MCF 10A (cell line): ENCODE measurements at regions not wholly inside any gene's neighbourhood (a gene's known extent, or its start where the extent isn't known, plus 50 kb on each side); places are given as distances from the start of the nearest gene placed in this dataset.
"Not testable (repeated sequence)": the region's sequence is repeated elsewhere in the genome, so short reads cannot be mapped to it uniquely, and the experiment has no call there.

ENCODE experiments used
- BruUV-seq: library from RNA; stranded (reverse); fragments of 400-500 nt; replicated peaks from 2 replicates; lab custom pipeline; 2021; lab: Mats Ljungman, UMichigan
- CTCF ChIA-PET: fragments of 300-600 bp; sonication (Branson Sonifier 250); formaldehyde crosslinking; extraction: SDS; loops from one replicate; lab custom pipeline; 2021; ENCODE audit warnings: antibody characterized with exemption, inconsistent platforms; lab: Yijun Ruan, JAX
- POLR2A ChIA-PET: fragments of 300-600, 350-650 bp; sonication (Branson Sonifier 250); formaldehyde crosslinking; extraction: SDS; loops from one replicate; lab custom pipeline; 2020; ENCODE audit warnings: antibody characterized with exemption, inconsistent platforms; lab: Yijun Ruan, JAX
- DNase-seq: peaks from one replicate; pipeline ENCODE4 v3.0.0-alpha.2; 2018; ENCODE audit not compliant: unreplicated experiment
- H3K27ac Mint-ChIP-seq: one replicate; pipeline ENCODE4 v1.8.0; 2022; ENCODE audit warnings: mild to moderate bottlenecking, low read depth, mixed read lengths; ENCODE audit not compliant: unreplicated experiment
- H3K27me3 Mint-ChIP-seq: one replicate; pipeline ENCODE4 v1.8.0; 2022; ENCODE audit warnings: mixed read lengths; ENCODE audit not compliant: insufficient read depth, unreplicated experiment
- H3K36me3 Mint-ChIP-seq: one replicate; pipeline ENCODE4 v1.8.0; 2022; ENCODE audit warnings: mild to moderate bottlenecking, moderate library complexity, mixed read lengths; ENCODE audit not compliant: insufficient read depth, unreplicated experiment
- H3K4me1 Mint-ChIP-seq: one replicate; pipeline ENCODE4 v1.8.0; 2022; ENCODE audit warnings: mixed read lengths; ENCODE audit not compliant: insufficient read depth, unreplicated experiment
- H3K4me3 Mint-ChIP-seq: one replicate; pipeline ENCODE4 v1.8.0; 2022; ENCODE audit warnings: mild to moderate bottlenecking, moderate library complexity, mixed read lengths; ENCODE audit not compliant: unreplicated experiment
- H3K9me3 Mint-ChIP-seq: one replicate; pipeline ENCODE4 v1.8.0; 2022; ENCODE audit warnings: mixed read lengths; ENCODE audit not compliant: unreplicated experiment
- CTCF ChIP-seq: fragments of 200-600 bp; IDR thresholded peaks from one replicate; pipeline ENCODE4 v1.8.0; 2022; ENCODE audit warnings: antibody characterized with exemption, mild to moderate bottlenecking; ENCODE audit not compliant: unreplicated experiment
- intact Hi-C: fragments of 100-400 bp; cut with micrococcal nuclease; formaldehyde crosslinking; loops from 2 replicates; pipeline ENCODE4 v1.14.1; 2022

- no peak for DNase-seq
- no peak for TF ChIP-seq CTCF
- no peaks in the 10 kb centered on the region for H3K27me3 Mint-ChIP-seq
- CTCF ChIA-PET: no interaction called here
- no peaks in the 10 kb centered on the region for H3K36me3 Mint-ChIP-seq
- H3K4me3 Mint-ChIP-seq: no peak overlapping the region
- POLR2A ChIA-PET: no interaction called here
- H3K4me1 Mint-ChIP-seq: no peaks in the 10 kb centered on the region
- no peak overlapping the region for H3K27ac Mint-ChIP-seq
- no TSS peak for BruUV-seq
- intact Hi-C loops: no loop called here
- no peaks in the 10 kb centered on the region for H3K9me3 Mint-ChIP-seq
Observed at GRCh38 chr16:34802848-34803599, 1343.6 kb downstream of the TP53TG3F start.

- H3K4me3 Mint-ChIP-seq: no peak overlapping the region
- intact Hi-C loops: no loop called here
- TF ChIP-seq CTCF: no peak
- ChIA-PET CTCF (no interaction called here), POLR2A (no interaction called here)
- no peak for DNase-seq
- no TSS peak for BruUV-seq
- no peaks in the 10 kb centered on the region for H3K4me1 Mint-ChIP-seq
- H3K27me3 Mint-ChIP-seq: no peaks in the 10 kb centered on the region
- no peak overlapping the region for H3K27ac Mint-ChIP-seq
- H3K36me3 Mint-ChIP-seq: no peaks in the 10 kb centered on the region
- no peaks in the 10 kb centered on the region for H3K9me3 Mint-ChIP-seq
Observed at GRCh38 chr16:34803683-34804416, 1344.4 kb downstream of the TP53TG3F start.

- H3K36me3 Mint-ChIP-seq, H3K27me3 Mint-ChIP-seq, H3K4me3 Mint-ChIP-seq, CTCF ChIA-PET, BruUV-seq, DNase-seq, H3K4me1 Mint-ChIP-seq, intact Hi-C loops, POLR2A ChIA-PET, H3K27ac Mint-ChIP-seq, H3K9me3 Mint-ChIP-seq: not testable (repeated sequence)
Observed at GRCh38 chr16:34806992-34807644, 1347.7 kb downstream of the TP53TG3F start.

- DNase-seq, H3K4me1 Mint-ChIP-seq, H3K36me3 Mint-ChIP-seq, POLR2A ChIA-PET, intact Hi-C loops, H3K27ac Mint-ChIP-seq, H3K4me3 Mint-ChIP-seq, H3K9me3 Mint-ChIP-seq, BruUV-seq, H3K27me3 Mint-ChIP-seq, CTCF ChIA-PET: not testable (repeated sequence)
Observed at GRCh38 chr16:34807844-34808243, 1348.4 kb downstream of the TP53TG3F start.

GRCh38 chr16:34808530-34808929 lies 1349.1 kb downstream of the TP53TG3F start:
- DNase-seq, H3K27ac Mint-ChIP-seq, H3K36me3 Mint-ChIP-seq, CTCF ChIA-PET, H3K4me3 Mint-ChIP-seq, H3K4me1 Mint-ChIP-seq, BruUV-seq, H3K9me3 Mint-ChIP-seq, intact Hi-C loops, POLR2A ChIA-PET, H3K27me3 Mint-ChIP-seq: not testable (repeated sequence)
